ENCODE measurements at regions not wholly inside any gene's neighbourhood (a gene's known extent, or its start where the extent isn't known, plus 50 kb on each side); places are given as distances from the start of the nearest gene placed in this dataset.

DNA sequence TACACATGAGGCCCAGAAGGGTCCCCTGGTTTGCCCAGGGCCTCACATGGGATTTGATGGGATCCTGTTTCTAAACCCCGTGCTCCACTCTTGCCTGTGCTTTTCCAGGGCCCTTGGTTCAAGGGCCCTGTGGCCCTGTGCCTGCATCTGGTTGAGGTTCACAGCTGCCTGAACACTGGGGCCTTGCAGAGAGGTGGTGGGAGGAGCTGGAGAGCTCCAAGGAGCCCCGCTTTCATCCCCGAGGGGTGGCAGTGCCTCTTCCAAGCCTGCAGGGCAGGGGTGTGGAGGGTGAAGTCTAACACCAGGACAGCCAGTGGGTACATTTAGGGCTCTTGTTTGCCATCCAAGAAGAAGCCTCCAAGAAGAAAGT is 82.3 kb downstream of the GLI2 start:
- TF ChIP-seq GATA2 (IDR thresholded peaks at IDR 0.05; ENCODE audit: low read depth, low read length): no peak
- TF ChIP-seq GATA3 (IDR thresholded peaks at IDR 0.05; ENCODE audit: low read depth, low read length): no peak

DNA sequence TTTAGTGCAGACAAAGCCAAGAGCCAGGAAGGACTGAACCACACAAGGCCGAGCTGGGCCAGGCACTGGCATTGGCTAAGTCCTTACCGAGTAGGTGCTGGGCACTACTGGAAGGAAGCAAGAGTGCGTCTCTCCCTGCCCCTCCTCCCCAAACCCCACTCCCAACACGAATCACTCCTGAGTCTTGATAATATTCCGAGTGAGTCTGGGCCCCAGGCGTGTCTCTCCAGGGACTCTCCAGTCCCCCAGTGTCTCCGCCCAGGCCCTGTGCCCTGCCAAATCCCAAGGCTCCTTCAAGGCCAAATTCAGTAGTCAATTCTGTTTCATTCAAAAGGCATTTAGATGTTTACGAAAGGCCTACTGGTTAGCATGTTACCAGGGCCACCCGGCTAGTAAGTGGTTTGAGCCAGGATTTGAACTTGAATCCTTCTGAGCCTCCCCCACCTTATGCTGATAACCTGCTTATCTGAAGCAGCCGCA is 82.8 kb downstream of the GLI2 start:
- TF ChIP-seq GATA3 (IDR thresholded peaks at IDR 0.05; ENCODE audit: low read depth, low read length): no peak
- no peak for TF ChIP-seq GATA2 (IDR thresholded peaks at IDR 0.05; ENCODE audit: low read depth, low read length)

DNA sequence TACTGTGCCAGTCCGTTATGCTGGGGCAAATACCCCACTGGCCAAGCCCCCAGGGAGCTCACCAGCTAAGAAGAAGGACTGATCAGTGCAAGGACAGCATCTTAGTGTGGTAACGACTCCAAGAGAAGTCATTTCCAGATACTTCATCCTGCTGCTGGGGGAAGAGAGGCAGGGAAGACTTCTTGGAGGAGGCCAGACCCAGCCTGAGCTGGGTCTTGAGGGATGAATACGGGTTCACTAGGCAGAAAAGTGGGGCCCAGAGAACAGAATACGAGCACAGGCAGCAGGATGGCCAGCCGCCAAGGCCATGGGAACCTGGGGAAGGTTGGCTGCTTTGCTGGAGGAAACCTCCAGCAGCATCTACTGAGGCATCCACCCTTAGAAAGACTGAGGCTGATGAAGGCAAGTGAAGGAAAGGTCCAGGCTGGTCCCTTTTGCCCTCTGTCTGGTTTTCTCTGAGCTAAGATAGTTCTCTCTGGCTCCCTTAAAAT is 84.1 kb downstream of the GLI2 start:
- TF ChIP-seq GATA3 (IDR thresholded peaks at IDR 0.05; ENCODE audit: low read depth, low read length): no peak
- TF ChIP-seq GATA2 (IDR thresholded peaks at IDR 0.05; ENCODE audit: low read depth, low read length): no peak

DNA sequence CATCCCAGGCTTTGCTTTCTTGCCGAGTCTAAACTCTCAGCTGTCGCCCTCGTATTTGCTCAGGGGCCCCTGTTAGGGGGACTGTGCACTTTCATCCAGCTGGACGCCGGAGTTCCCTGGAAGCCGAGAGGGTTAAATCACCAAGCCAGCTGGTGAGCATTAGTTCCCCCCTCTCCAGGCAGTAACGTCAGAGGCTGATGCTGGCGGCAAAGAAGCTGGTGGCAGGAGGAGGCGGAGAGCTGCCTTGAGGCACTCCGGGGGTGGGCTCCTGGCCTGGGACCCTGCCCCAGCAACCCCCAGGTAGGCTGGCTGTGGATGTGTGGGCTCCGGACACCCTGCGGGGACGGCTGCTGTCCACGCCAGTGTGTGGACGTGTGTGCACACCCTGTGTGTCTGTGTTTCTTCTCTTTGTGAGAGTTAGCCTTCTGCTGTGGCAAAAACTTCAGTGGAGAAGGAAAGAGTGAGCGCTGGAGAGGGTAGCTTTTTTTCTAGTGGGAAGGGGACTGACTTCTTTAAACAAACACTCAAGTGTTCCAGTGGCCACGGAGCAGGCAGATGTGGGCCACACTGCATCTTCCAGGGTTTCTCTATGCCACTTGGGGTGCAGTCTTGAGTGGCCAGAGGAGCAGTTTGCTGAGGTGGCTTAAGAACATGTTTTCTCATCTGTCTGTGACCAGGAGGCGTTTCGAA is 84.7 kb downstream of the GLI2 start:
- no peak for TF ChIP-seq GATA3 (IDR thresholded peaks at IDR 0.05; ENCODE audit: low read depth, low read length)

DNA sequence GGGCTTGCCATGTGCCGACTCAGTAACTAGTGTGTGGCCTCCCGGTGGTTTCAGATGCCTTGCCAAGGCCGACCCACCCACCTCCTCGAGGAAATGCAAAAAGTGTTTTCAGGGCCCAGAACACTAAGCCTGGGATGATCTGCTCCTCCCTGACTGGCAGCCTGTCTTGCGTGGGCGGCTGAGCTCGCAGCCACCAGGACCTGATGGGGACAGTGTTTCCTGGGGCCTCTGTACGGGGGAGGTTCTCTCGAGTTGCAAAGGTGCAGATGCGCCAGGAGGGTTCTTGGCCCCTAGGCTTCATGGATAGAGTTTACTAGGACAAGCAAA is 85.2 kb downstream of the GLI2 start:
- no peak for TF ChIP-seq GATA2 (IDR thresholded peaks at IDR 0.05; ENCODE audit: low read depth, low read length)
- TF ChIP-seq GATA3 (IDR thresholded peaks at IDR 0.05; ENCODE audit: low read depth, low read length): no peak

DNA sequence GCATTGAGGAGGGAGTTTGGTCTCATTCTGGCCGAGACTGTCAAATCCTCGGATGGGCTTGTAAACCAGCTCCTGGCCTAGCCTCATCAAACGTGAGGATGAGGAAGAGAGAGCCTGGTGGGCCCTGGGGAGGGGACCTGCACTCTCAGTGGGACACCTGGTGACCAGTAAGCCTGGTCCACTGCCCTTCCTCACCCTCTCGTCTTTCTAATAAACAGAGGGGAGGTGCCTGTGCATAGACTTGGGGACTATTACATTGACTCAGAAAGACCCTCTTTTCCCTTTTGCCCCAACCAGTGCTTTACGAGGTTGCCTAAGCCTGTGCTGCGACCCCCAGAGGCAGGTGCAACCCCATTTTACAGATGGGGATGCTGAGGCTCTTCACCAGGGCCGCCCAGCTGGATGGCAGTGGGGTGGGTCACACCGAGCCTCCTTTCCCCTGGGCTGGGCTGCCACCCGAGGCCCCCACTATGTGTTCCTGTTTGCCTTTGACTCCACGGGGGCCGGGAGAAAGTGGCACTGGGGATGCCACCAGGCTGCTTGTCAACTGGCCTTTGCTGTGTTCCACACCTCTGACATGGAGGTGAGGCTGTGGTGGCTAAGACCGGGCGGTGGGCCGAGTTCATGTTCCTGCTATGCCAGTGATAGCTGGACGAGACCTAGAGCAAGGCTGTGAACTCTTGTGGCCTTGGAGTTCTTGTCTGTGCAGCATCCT is 85.9 kb downstream of the GLI2 start:
- TF ChIP-seq GATA3 (IDR thresholded peaks at IDR 0.05; ENCODE audit: low read depth, low read length): no peak
- TF ChIP-seq GATA2 (IDR thresholded peaks at IDR 0.05; ENCODE audit: low read depth, low read length): no peak

DNA sequence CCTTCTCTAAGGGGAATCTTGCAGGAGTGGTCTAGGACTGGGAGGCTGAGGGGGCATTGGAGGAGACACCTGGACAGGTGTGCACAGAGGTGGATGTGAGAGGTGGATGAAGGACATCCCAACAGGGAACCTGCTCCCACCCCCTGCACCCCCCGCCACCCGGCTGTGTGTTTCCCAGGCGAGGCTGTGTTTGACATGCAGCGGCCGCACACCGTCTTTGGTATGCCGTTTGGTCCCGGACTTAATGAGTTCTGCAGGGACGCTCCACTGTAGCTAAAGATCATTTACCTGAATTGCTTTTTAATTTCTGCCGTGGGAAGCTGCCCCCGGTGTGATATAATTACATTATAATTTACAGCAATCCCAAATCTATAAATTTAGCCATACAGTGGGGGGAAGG is 87.3 kb downstream of the GLI2 start:
- TF ChIP-seq GATA2 (IDR thresholded peaks at IDR 0.05; ENCODE audit: low read depth, low read length) (no peak), GATA3 (IDR thresholded peaks at IDR 0.05; ENCODE audit: low read depth, low read length) (no peak)

DNA sequence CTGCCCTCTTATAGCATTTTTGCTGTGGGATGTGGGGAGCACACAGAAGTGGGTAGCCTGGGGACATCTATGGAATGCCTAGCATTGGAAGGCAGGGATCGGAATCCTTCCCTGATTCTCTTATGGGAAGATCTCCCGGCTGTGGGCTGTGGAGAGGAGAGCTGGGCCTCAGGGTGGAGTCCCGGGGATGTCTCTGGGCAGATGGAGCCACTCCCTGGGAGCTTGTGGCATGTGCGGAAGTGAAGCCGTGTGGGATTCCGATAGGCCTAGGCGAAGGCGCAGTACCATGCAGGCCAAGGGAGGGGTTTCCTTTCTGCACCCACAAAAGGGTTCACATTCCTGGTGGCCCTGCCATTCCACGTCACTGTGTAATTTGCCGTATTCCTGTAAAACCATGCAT is 87.9 kb downstream of the GLI2 start:
- no peak for TF ChIP-seq GATA3 (IDR thresholded peaks at IDR 0.05; ENCODE audit: low read depth, low read length)
- no peak for TF ChIP-seq GATA2 (IDR thresholded peaks at IDR 0.05; ENCODE audit: low read depth, low read length)

DNA sequence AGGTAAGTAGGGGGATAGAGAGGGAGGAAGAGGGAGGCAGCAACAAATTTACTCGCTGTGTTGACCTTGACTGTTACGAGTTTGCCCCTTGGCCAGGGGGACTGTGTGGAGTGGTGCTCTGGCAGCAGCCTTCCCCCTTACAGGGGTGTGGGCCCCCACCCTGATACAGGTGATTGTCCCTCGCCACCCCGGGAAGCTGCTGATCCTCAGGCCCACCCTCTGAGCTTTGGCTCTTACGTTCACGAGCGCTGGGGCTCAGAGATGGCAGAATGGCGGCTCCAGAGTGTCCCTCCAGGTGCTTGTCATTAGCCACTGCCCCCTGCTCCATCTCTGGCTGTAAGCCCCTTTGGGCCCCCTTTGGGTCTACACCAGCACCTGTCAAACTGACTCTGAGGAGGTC is 88.6 kb downstream of the GLI2 start:
- TF ChIP-seq GATA3 (IDR thresholded peaks at IDR 0.05; ENCODE audit: low read depth, low read length): no peak
- no peak for TF ChIP-seq GATA2 (IDR thresholded peaks at IDR 0.05; ENCODE audit: low read depth, low read length)

DNA sequence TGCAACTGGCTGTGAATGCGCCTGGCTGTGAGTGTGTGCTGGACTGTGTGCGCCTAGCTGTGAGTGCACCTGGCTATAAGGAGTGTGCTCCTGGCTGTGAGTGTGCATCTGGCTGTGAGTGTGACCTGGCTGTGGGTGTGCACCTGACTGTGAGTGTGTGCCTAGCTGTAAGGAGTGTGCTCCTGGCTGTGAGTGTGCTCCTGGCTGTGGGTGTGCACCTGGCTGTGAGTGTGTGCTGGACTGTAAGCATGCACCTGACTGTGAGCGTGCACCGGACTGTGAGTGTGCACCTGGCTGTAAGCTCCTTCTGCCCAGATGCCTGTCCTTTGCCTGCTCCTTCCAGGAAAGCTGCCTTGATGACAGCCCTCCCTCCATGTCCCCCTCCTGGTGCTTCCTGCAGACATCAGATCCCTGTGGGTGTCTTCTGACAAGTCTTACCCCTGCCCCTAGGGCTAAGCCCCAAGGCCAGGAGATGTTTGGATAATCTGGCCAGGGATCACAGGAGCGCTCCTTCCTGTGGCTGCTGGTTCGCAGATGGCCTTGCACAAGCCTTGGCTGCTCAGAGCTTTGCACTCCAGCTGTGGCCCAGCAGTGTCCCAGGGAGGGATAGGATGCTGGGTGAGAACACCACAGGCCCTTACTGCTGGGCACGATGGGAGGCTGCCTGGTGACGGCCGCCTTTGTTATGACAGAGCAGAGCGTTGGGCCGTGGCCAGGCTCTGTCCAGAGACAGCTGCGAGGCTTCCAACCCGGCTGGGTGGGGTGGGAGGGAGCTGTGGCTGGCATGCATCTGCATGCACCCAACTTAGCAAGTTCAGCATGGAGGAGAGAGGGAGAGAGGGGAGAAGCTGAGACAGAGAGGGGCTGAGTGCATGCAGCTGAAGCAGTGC is 89.9 kb downstream of the GLI2 start:
- no peak; the same call in 1 of the 2 replicates for TF ChIP-seq GATA3 (IDR thresholded peaks at IDR 0.05; ENCODE audit: low read depth, low read length)
- peak; percentile 93 for TF ChIP-seq GATA2 (IDR thresholded peaks at IDR 0.05; ENCODE audit: low read depth, low read length)

DNA sequence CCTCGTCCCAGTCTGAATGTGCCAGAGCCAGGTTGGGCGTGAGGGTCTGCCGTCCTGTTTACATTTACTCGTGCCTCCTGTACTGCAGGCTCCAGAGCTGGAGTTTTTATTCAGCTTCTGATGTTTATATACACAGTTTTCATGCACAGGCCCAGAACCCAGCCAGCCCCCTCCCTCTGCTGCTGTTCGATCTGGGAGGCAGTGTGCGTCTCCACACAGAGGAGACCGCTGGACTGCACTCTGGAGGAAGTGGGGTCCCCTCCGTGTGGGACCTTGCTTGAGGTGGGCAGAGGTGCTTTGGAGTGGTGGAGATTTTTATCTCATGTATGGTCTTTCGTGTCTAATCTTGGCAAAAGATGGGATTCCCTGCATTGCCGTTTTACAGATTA is 90.6 kb downstream of the GLI2 start:
- TF ChIP-seq GATA3 (IDR thresholded peaks at IDR 0.05; ENCODE audit: low read depth, low read length) (no peak), GATA2 (IDR thresholded peaks at IDR 0.05; ENCODE audit: low read depth, low read length) (peak; percentile 50)

DNA sequence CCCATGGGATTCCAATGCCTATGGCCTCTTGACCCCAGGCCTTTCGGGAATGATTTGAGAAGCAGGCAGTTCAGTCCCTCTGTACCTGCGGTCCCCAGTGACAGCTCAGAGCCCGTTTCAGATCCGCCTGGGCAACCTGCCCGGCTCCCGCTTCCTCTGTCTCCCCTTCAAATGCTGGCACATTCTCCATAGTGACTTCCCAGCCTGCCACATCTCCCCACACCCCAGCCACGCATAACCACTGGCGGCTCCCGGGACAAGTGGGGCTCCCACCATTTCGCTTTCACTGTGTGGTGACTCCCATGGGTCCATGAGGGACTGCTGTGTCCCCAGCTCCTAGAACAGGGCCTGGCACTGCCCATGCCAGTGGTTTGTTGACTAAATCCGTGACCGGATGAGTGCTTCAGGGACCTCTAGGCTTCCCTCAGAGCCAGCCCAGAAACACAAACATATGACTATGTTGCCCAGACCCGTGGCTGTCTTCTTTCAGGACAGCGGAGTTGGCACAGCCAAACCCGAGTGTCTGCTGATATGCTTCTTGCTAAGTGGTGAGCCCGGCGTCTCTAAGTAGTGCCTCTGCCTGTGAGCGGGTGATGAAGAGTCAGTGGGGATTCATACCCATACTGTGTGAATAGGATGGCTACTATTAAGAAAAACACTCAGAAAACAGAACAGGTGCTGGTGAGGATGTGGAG is 91.2 kb downstream of the GLI2 start:
- TF ChIP-seq GATA2 (IDR thresholded peaks at IDR 0.05; ENCODE audit: low read depth, low read length) (no peak), GATA3 (IDR thresholded peaks at IDR 0.05; ENCODE audit: low read depth, low read length) (no peak)

DNA sequence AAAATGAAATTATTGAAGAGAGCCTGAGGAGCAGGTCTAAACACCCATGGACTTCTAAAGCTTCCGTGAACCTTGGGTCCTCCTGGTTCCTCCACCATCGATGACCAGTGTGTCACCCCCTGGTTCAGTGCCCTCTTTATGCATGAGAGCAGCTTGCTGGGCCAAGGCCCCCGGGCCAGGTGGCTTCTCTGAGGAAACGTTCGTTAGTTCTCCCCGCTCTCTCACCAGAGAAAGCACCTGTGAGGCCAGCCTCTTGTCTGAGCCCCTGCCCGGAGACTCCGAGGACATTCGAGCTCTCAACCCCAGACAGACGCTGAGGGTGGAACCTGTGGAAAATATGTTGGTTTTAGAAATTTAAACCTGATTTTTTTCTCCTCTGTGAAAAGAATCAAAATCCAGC is 92.4 kb downstream of the GLI2 start:
- TF ChIP-seq GATA2 (IDR thresholded peaks at IDR 0.05; ENCODE audit: low read depth, low read length): no peak

Measured in SH-SY5Y (cell line).